ENCODE measurements at regions not wholly inside any gene's neighbourhood (a gene's known extent, or its start where the extent isn't known, plus 50 kb on each side); places are given as distances from the start of the nearest gene placed in this dataset.

DNA sequence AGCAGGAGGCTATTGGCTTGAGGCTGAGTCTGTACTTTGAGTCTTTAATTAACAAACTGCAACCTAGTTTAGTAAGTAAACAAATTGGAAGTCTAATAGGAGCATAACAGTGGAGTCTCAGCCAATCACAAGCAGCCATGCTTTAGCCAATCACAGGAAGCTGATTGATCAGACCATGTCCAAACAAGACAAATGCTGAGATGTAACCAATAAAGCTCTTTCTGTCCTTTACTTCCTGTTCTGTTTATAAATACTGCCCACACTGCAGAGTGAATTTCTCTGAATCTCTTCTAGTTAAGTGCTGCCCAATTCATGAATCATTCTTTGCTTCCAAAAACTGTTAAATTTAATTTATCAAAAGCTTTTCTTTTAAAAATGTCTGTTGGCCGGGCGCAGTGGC lies 146.6 kb upstream of the DLX2 start:
- TF ChIP-seq, protein P1, sequence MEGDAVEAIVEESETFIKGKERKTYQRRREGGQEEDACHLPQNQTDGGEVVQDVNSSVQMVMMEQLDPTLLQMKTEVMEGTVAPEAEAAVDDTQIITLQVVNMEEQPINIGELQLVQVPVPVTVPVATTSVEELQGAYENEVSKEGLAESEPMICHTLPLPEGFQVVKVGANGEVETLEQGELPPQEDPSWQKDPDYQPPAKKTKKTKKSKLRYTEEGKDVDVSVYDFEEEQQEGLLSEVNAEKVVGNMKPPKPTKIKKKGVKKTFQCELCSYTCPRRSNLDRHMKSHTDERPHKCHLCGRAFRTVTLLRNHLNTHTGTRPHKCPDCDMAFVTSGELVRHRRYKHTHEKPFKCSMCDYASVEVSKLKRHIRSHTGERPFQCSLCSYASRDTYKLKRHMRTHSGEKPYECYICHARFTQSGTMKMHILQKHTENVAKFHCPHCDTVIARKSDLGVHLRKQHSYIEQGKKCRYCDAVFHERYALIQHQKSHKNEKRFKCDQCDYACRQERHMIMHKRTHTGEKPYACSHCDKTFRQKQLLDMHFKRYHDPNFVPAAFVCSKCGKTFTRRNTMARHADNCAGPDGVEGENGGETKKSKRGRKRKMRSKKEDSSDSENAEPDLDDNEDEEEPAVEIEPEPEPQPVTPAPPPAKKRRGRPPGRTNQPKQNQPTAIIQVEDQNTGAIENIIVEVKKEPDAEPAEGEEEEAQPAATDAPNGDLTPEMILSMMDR (IDR thresholded peaks at IDR 0.05), result no peak
- TF ChIP-seq POLR2A (IDR thresholded peaks at IDR 0.05; ENCODE audit: low read depth), result no peak
- TF ChIP-seq EP300 (IDR thresholded peaks at IDR 0.05), result no peak
- no peak for TF ChIP-seq POLR2AphosphoS5 (IDR thresholded peaks at IDR 0.05)
- intact Hi-C loops (cut with DNase I), result no loop called here

DNA sequence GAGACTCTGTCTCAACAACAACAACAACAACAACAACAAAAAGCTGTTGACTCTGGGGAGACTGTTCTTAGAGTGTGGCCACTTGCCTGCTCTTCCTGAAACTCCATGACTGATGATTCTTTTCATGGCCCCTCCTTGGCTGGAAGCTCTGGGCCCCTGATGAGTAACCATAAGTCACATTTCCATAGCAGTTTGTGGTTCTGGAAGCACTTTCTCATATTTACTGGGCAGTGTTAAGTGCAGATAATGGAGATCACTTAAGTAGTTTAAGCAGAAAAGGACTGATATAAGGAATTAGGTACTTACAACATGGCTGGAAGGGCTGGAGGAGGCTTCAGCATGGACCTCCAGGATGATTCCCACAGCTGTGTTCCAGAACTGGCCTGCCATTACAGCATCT lies 147.3 kb upstream of the DLX2 start:
- H3K4me3 ChIP-seq, result no peak overlapping the region
- no peak overlapping the region for H3K27ac ChIP-seq (replicated peaks in 1 of 4)
- H3K9me3 ChIP-seq, result no peaks in the 10 kb centered on the region
- TF ChIP-seq EP300 (IDR thresholded peaks at IDR 0.05), result no peak
- TF ChIP-seq, protein P1 (IDR thresholded peaks at IDR 0.05), result no peak
- no peak for TF ChIP-seq POLR2AphosphoS5 (IDR thresholded peaks at IDR 0.05)
- no peak for TF ChIP-seq POLR2A (IDR thresholded peaks at IDR 0.05; ENCODE audit: low read depth)
- intact Hi-C loops (cut with DNase I), result no loop called here
- peaks cover 0 to 6% (median 3%) of the 10 kb centered on the region in 4 donors for H3K4me1 ChIP-seq
- no peak for DNase-seq (ENCODE audit: extremely low spot score)
- no peaks in the 10 kb centered on the region for H3K27me3 ChIP-seq
- H3K36me3 ChIP-seq, result no peaks in the 10 kb centered on the region

More for the DNA sequence above, 146.6 kb upstream of the DLX2 start:
- no peak for DNase-seq (ENCODE audit: extremely low spot score)
- 92% methylated on average over 2 of the region's 2 CpGs for WGBS
- peaks cover 0 to 6% (median 3%) of the 10 kb centered on the region in 4 donors for H3K4me1 ChIP-seq
- H3K4me3 ChIP-seq, result no peak overlapping the region
- H3K27me3 ChIP-seq, result no peaks in the 10 kb centered on the region
- no peaks in the 10 kb centered on the region for H3K9me3 ChIP-seq
- no peaks in the 10 kb centered on the region for H3K36me3 ChIP-seq
- H3K27ac ChIP-seq (replicated peaks in 1 of 4), result no peak overlapping the region

DNA sequence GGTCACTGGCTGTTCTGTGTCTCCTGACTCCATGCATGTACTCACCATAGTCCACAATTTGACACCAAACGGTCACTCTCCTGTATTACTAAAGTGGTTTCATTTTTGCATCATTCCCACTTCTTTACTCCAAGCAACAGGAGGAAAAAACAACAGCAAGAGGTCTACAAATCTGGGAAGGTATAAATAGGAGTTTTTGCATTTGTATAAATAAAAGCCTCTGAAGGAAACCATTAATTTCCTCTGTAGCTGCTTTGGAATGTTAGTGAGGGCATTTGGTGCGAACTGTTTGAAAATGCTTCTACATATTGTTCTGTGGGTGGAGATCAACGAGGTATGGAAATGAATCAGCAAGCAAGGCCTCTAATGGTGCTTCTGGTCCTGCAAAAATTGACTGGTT lies 148.5 kb upstream of the DLX2 start:
- WGBS, result 71% methylated on average over 3 of the region's 3 CpGs
- DNase-seq (ENCODE audit: extremely low spot score), result no peak
- Histone ChIP-seq H3K4me1 (peaks cover 0 to 6% (median 3%) of the 10 kb centered on the region in 4 donors), H3K36me3 (no peaks in the 10 kb centered on the region), H3K9me3 (no peaks in the 10 kb centered on the region), H3K4me3 (no peak overlapping the region), H3K27me3 (no peaks in the 10 kb centered on the region), H3K27ac (replicated peaks in 1 of 4) (peak overlapping the region in 1 of 4 donors; percentile 57)
- intact Hi-C loops (cut with DNase I), result no loop called here
- TF ChIP-seq POLR2A (IDR thresholded peaks at IDR 0.05; ENCODE audit: low read depth) (no peak), EP300 (IDR thresholded peaks at IDR 0.05) (no peak), POLR2AphosphoS5 (IDR thresholded peaks at IDR 0.05) (no peak)
- TF ChIP-seq, protein P1 (IDR thresholded peaks at IDR 0.05), result no peak

DNA sequence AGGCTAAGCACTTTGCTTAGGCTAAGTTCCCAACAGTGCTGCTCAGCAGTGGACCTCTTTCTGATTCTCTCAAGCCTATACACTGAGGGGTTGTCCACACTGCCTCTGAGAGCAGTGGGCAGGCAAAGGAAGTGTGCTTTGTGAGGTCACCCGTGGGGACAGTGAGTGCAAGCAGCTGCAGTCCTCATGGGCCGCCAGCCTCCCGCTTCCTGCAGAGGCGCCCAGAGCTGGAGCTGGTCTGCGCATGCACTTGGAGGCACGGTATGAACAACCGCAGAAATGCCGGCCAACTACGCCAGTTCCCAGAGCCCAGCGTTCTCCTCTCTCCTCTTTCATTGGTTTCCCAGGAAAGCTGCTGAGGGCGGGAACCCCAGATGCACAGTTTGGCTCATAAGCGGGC lies 149.5 kb upstream of the DLX2 start:
- H3K27ac ChIP-seq (replicated peaks in 1 of 4), result peak overlapping the region in 3 of 4 donors; percentile 35 to 58 (median 57)

DNA sequence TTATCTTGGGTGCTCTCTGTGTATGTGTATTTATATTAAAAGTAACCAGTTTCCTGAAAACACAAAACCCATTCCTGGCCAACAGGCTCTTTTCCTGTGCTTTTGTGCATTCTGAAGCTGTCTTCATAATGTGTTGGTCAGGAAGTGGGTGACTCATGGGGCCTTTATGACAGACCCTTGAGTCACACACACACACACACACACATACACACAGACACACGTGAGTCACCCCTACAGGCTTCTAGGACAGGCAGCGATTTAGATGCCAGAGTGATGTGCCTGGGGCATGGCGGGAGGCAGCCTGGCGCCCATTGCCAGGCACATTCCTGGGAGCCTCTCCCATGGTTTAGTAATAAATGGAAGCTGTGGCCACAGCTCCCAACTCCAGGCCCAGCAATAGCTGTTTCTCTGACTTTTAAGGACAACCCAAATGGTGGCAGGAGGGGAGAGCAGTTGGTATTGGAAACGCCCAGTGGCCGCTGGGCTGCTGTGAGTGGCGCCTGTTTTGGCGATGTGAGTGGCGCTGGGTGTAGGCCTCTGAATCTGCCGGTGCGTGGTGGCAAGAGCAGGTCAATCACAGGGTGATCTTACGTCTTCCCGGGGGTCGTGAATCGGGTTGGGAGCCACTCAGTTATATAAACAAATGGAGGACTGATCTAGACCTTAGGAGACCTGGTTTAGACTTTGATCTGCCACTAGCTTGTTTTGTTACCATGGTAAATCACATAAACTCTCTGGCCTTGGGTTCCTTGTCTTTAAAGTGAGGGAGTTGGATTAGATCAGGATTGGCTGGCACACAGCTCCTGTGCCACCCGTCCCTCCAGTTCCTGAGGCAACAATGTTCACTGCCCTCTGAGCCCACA lies 150.7 kb upstream of the DLX2 start:
- Histone ChIP-seq H3K4me3 (no peak overlapping the region), H3K9me3 (no peaks in the 10 kb centered on the region), H3K27me3 (no peaks in the 10 kb centered on the region), H3K36me3 (no peaks in the 10 kb centered on the region), H3K27ac (replicated peaks in 1 of 4) (peak overlapping the region in 3 of 4 donors; percentile 25 to 50 (median 46)), H3K4me1 (peaks cover 0 to 6% (median 3%) of the 10 kb centered on the region in 4 donors)
- TF ChIP-seq POLR2AphosphoS5 (IDR thresholded peaks at IDR 0.05), result peak; percentile 56 to 74
- TF ChIP-seq, protein P1 (IDR thresholded peaks at IDR 0.05), result no peak
- intact Hi-C loops (cut with DNase I), result no loop called here
- no peak for DNase-seq (ENCODE audit: extremely low spot score)
- 68% methylated on average over 14 of the region's 16 CpGs for WGBS

More for the DNA sequence above, 149.5 kb upstream of the DLX2 start:
- H3K4me1 ChIP-seq, result peaks cover 0 to 6% (median 3%) of the 10 kb centered on the region in 4 donors
- intact Hi-C loops (cut with DNase I), result no loop called here
- no peaks in the 10 kb centered on the region for H3K36me3 ChIP-seq
- H3K9me3 ChIP-seq, result no peaks in the 10 kb centered on the region
- TF ChIP-seq EP300 (IDR thresholded peaks at IDR 0.05), result no peak
- TF ChIP-seq POLR2AphosphoS5 (IDR thresholded peaks at IDR 0.05), result peak in 1 of 2 donors; percentile 17
- DNase-seq (ENCODE audit: extremely low spot score), result no peak
- H3K4me3 ChIP-seq, result no peak overlapping the region
- no peaks in the 10 kb centered on the region for H3K27me3 ChIP-seq
- WGBS, result 80% methylated on average over 9 of the region's 12 CpGs
